GM18520 (cell line): ENCODE measurements at regions not wholly inside any gene's neighbourhood (a gene's known extent, or its start where the extent isn't known, plus 50 kb on each side); places are given as distances from the start of the nearest gene placed in this dataset.

Experiments used
- ATAC-seq: cut with Tn5 transposase; IDR thresholded peaks from one replicate; pipeline ENCODE4 v1.9.1; 2021; ENCODE audit not compliant: unreplicated experiment

- no peak for ATAC-seq
These were observed 68.5 kb downstream of the EFNB1 start for GRCh38 chrX:68897118-68897945.

- ATAC-seq: no peak
These were observed 67.8 kb downstream of the EFNB1 start for GRCh38 chrX:68896581-68896980.

- ATAC-seq: no peak
These were observed 67.0 kb downstream of the EFNB1 start for GRCh38 chrX:68895778-68896177.

GRCh38 chrX:68895341-68895755, 66.5 kb downstream of the EFNB1 start:
- no peak for ATAC-seq

GRCh38 chrX:68894513-68895340, 65.9 kb downstream of the EFNB1 start:
- no peak for ATAC-seq

- ATAC-seq: no peak
These were observed 65.3 kb downstream of the EFNB1 start for GRCh38 chrX:68894142-68894512.

GRCh38 chrX:68892651-68893050, 63.8 kb downstream of the EFNB1 start:
- no peak for ATAC-seq

GRCh38 chrX:68892134-68892533, 63.3 kb downstream of the EFNB1 start:
- ATAC-seq: no peak
